ENCODE measurements at regions not wholly inside any gene's neighbourhood (a gene's known extent, or its start where the extent isn't known, plus 50 kb on each side); places are given as distances from the start of the nearest gene placed in this dataset.

GRCh38 chr2:180307096-180307495 is 300.0 kb upstream of the CWC22 start:
- H3K79me1 ChIP-seq (ENCODE audit: low read length): no peaks in the 10 kb centered on the region
- H2BK120ac ChIP-seq (ENCODE audit: low read depth, low read length): no peak overlapping the region
- no peak for DNase-seq
- no peak overlapping the region for H3K4ac ChIP-seq (ENCODE audit: low read depth, low read length)
- no peaks in the 10 kb centered on the region for H3K27me3 ChIP-seq (ENCODE audit: insufficient read depth, low read length, poor library complexity)
- H4K5ac ChIP-seq (ENCODE audit: low read length): no peak overlapping the region
- H3K9ac ChIP-seq (ENCODE audit: low read length): no peak overlapping the region
- no peaks in the 10 kb centered on the region for H3K4me1 ChIP-seq (ENCODE audit: control insufficient read depth, low read depth, low read length)
- H3K79me2 ChIP-seq (ENCODE audit: control insufficient read depth, insufficient read depth, low read length): no peaks in the 10 kb centered on the region
- no peak overlapping the region for H3K18ac ChIP-seq (ENCODE audit: low read length)
- no CpG with 5 or more reads among the region's 1 CpG for WGBS (ENCODE audit: extremely low coverage, insufficient coverage, low lambda C conversion rate)
- no peak overlapping the region for H3K23ac ChIP-seq (ENCODE audit: low read length)
- no peak overlapping the region for H2BK15ac ChIP-seq (replicated peaks; ENCODE audit: low read depth)
- H3K4me3 ChIP-seq (ENCODE audit: low read length): no peak overlapping the region
- H3K27ac ChIP-seq (ENCODE audit: low read depth, low read length): no peak overlapping the region
- no peak overlapping the region for H4K8ac ChIP-seq (ENCODE audit: low read depth, low read length)
- H3K4me2 ChIP-seq (ENCODE audit: low read length): no peak overlapping the region
- H3K56ac ChIP-seq (ENCODE audit: low read length): no peak overlapping the region
- no peak overlapping the region for H2AK5ac ChIP-seq (ENCODE audit: low read length)
- H2BK5ac ChIP-seq (ENCODE audit: low read length): no peak overlapping the region
- no peaks in the 10 kb centered on the region for H3K36me3 ChIP-seq (ENCODE audit: control insufficient read depth, insufficient read depth, low read length)

GRCh38 chr2:180306346-180306745 is 299.2 kb upstream of the CWC22 start:
- Histone ChIP-seq H3K4me1 (ENCODE audit: control insufficient read depth, low read depth, low read length) (no peaks in the 10 kb centered on the region), H3K36me3 (ENCODE audit: control insufficient read depth, insufficient read depth, low read length) (no peaks in the 10 kb centered on the region), H3K4me2 (ENCODE audit: low read length) (no peak overlapping the region), H3K79me1 (ENCODE audit: low read length) (no peaks in the 10 kb centered on the region), H3K9ac (ENCODE audit: low read length) (no peak overlapping the region), H3K23ac (ENCODE audit: low read length) (no peak overlapping the region), H3K79me2 (ENCODE audit: control insufficient read depth, insufficient read depth, low read length) (no peaks in the 10 kb centered on the region), H2AK5ac (ENCODE audit: low read length) (no peak overlapping the region), H4K8ac (ENCODE audit: low read depth, low read length) (no peak overlapping the region), H3K27ac (ENCODE audit: low read depth, low read length) (no peak overlapping the region), H2BK15ac (replicated peaks; ENCODE audit: low read depth) (no peak overlapping the region), H3K18ac (ENCODE audit: low read length) (no peak overlapping the region), H3K56ac (ENCODE audit: low read length) (no peak overlapping the region), H3K27me3 (ENCODE audit: insufficient read depth, low read length, poor library complexity) (no peaks in the 10 kb centered on the region), H2BK120ac (ENCODE audit: low read depth, low read length) (no peak overlapping the region), H3K4ac (ENCODE audit: low read depth, low read length) (no peak overlapping the region), H2BK5ac (ENCODE audit: low read length) (no peak overlapping the region), H4K5ac (ENCODE audit: low read length) (no peak overlapping the region), H3K4me3 (ENCODE audit: low read length) (no peak overlapping the region)
- no CpG with 5 or more reads among the region's 2 CpGs for WGBS (ENCODE audit: extremely low coverage, insufficient coverage, low lambda C conversion rate)
- DNase-seq: no peak

- H3K18ac ChIP-seq (ENCODE audit: low read length): no peak overlapping the region
- DNase-seq: no peak
- H3K79me2 ChIP-seq (ENCODE audit: control insufficient read depth, insufficient read depth, low read length): no peaks in the 10 kb centered on the region
- H3K4me1 ChIP-seq (ENCODE audit: control insufficient read depth, low read depth, low read length): no peaks in the 10 kb centered on the region
- H2BK15ac ChIP-seq (replicated peaks; ENCODE audit: low read depth): no peak overlapping the region
- H3K79me1 ChIP-seq (ENCODE audit: low read length): no peaks in the 10 kb centered on the region
- H3K36me3 ChIP-seq (ENCODE audit: control insufficient read depth, insufficient read depth, low read length): no peaks in the 10 kb centered on the region
- no CpG with 5 or more reads among the region's 6 CpGs for WGBS (ENCODE audit: extremely low coverage, insufficient coverage, low lambda C conversion rate)
- no peak overlapping the region for H4K8ac ChIP-seq (ENCODE audit: low read depth, low read length)
- H4K5ac ChIP-seq (ENCODE audit: low read length): no peak overlapping the region
- H2BK120ac ChIP-seq (ENCODE audit: low read depth, low read length): no peak overlapping the region
- no peak overlapping the region for H3K9ac ChIP-seq (ENCODE audit: low read length)
- H3K27ac ChIP-seq (ENCODE audit: low read depth, low read length): no peak overlapping the region
- H3K27me3 ChIP-seq (ENCODE audit: insufficient read depth, low read length, poor library complexity): no peaks in the 10 kb centered on the region
- H3K23ac ChIP-seq (ENCODE audit: low read length): no peak overlapping the region
- H3K4me3 ChIP-seq (ENCODE audit: low read length): no peak overlapping the region
- H2BK5ac ChIP-seq (ENCODE audit: low read length): no peak overlapping the region
- H2AK5ac ChIP-seq (ENCODE audit: low read length): no peak overlapping the region
- no peak overlapping the region for H3K4me2 ChIP-seq (ENCODE audit: low read length)
- no peak overlapping the region for H3K4ac ChIP-seq (ENCODE audit: low read depth, low read length)
- H3K56ac ChIP-seq (ENCODE audit: low read length): no peak overlapping the region
Observed at GRCh38 chr2:180291552-180292421, 284.7 kb upstream of the CWC22 start.

GRCh38 chr2:180291060-180291459 is 284.0 kb upstream of the CWC22 start:
- no peaks in the 10 kb centered on the region for H3K79me2 ChIP-seq (ENCODE audit: control insufficient read depth, insufficient read depth, low read length)
- no peak overlapping the region for H2BK5ac ChIP-seq (ENCODE audit: low read length)
- no peak overlapping the region for H3K18ac ChIP-seq (ENCODE audit: low read length)
- no peak overlapping the region for H3K56ac ChIP-seq (ENCODE audit: low read length)
- no peaks in the 10 kb centered on the region for H3K27me3 ChIP-seq (ENCODE audit: insufficient read depth, low read length, poor library complexity)
- H3K9ac ChIP-seq (ENCODE audit: low read length): no peak overlapping the region
- no peak overlapping the region for H2BK120ac ChIP-seq (ENCODE audit: low read depth, low read length)
- no peaks in the 10 kb centered on the region for H3K4me1 ChIP-seq (ENCODE audit: control insufficient read depth, low read depth, low read length)
- DNase-seq: no peak
- H3K79me1 ChIP-seq (ENCODE audit: low read length): no peaks in the 10 kb centered on the region
- no peak overlapping the region for H2AK5ac ChIP-seq (ENCODE audit: low read length)
- no peak overlapping the region for H4K8ac ChIP-seq (ENCODE audit: low read depth, low read length)
- no peak overlapping the region for H3K4me2 ChIP-seq (ENCODE audit: low read length)
- H3K4me3 ChIP-seq (ENCODE audit: low read length): no peak overlapping the region
- no peak overlapping the region for H3K27ac ChIP-seq (ENCODE audit: low read depth, low read length)
- H3K4ac ChIP-seq (ENCODE audit: low read depth, low read length): no peak overlapping the region
- no peak overlapping the region for H3K23ac ChIP-seq (ENCODE audit: low read length)
- H3K36me3 ChIP-seq (ENCODE audit: control insufficient read depth, insufficient read depth, low read length): no peaks in the 10 kb centered on the region
- no peak overlapping the region for H2BK15ac ChIP-seq (replicated peaks; ENCODE audit: low read depth)
- no peak overlapping the region for H4K5ac ChIP-seq (ENCODE audit: low read length)
- no CpG with 5 or more reads among the region's 2 CpGs for WGBS (ENCODE audit: extremely low coverage, insufficient coverage, low lambda C conversion rate)

- H3K36me3 ChIP-seq (ENCODE audit: control insufficient read depth, insufficient read depth, low read length): no peaks in the 10 kb centered on the region
- no peak overlapping the region for H3K4me3 ChIP-seq (ENCODE audit: low read length)
- no peak overlapping the region for H3K4me2 ChIP-seq (ENCODE audit: low read length)
- WGBS (ENCODE audit: extremely low coverage, insufficient coverage, low lambda C conversion rate): no CpG with 5 or more reads among the region's 4 CpGs
- H3K4me1 ChIP-seq (ENCODE audit: control insufficient read depth, low read depth, low read length): no peaks in the 10 kb centered on the region
- H2BK120ac ChIP-seq (ENCODE audit: low read depth, low read length): no peak overlapping the region
- H3K23ac ChIP-seq (ENCODE audit: low read length): no peak overlapping the region
- H3K27me3 ChIP-seq (ENCODE audit: insufficient read depth, low read length, poor library complexity): no peaks in the 10 kb centered on the region
- DNase-seq: no peak
- no peak overlapping the region for H3K56ac ChIP-seq (ENCODE audit: low read length)
- H4K8ac ChIP-seq (ENCODE audit: low read depth, low read length): no peak overlapping the region
- H2BK15ac ChIP-seq (replicated peaks; ENCODE audit: low read depth): no peak overlapping the region
- H2BK5ac ChIP-seq (ENCODE audit: low read length): no peak overlapping the region
- no peak overlapping the region for H4K5ac ChIP-seq (ENCODE audit: low read length)
- no peak overlapping the region for H3K9ac ChIP-seq (ENCODE audit: low read length)
- no peaks in the 10 kb centered on the region for H3K79me1 ChIP-seq (ENCODE audit: low read length)
- H3K4ac ChIP-seq (ENCODE audit: low read depth, low read length): no peak overlapping the region
- no peak overlapping the region for H3K18ac ChIP-seq (ENCODE audit: low read length)
- no peaks in the 10 kb centered on the region for H3K79me2 ChIP-seq (ENCODE audit: control insufficient read depth, insufficient read depth, low read length)
- H3K27ac ChIP-seq (ENCODE audit: low read depth, low read length): no peak overlapping the region
- H2AK5ac ChIP-seq (ENCODE audit: low read length): no peak overlapping the region
Observed at GRCh38 chr2:180289627-180290026, 282.5 kb upstream of the CWC22 start.

GRCh38 chr2:180279581-180279980 is 272.5 kb upstream of the CWC22 start:
- Histone ChIP-seq H4K8ac (ENCODE audit: low read depth, low read length) (no peak overlapping the region), H3K18ac (ENCODE audit: low read length) (no peak overlapping the region), H3K27ac (ENCODE audit: low read depth, low read length) (no peak overlapping the region), H2BK5ac (ENCODE audit: low read length) (no peak overlapping the region), H2AK5ac (ENCODE audit: low read length) (no peak overlapping the region), H2BK15ac (replicated peaks; ENCODE audit: low read depth) (no peak overlapping the region), H3K4ac (ENCODE audit: low read depth, low read length) (no peak overlapping the region), H3K23ac (ENCODE audit: low read length) (no peak overlapping the region), H3K79me1 (ENCODE audit: low read length) (no peaks in the 10 kb centered on the region), H3K36me3 (ENCODE audit: control insufficient read depth, insufficient read depth, low read length) (no peaks in the 10 kb centered on the region), H2BK120ac (ENCODE audit: low read depth, low read length) (no peak overlapping the region), H3K79me2 (ENCODE audit: control insufficient read depth, insufficient read depth, low read length) (no peaks in the 10 kb centered on the region), H3K4me1 (ENCODE audit: control insufficient read depth, low read depth, low read length) (no peaks in the 10 kb centered on the region), H4K5ac (ENCODE audit: low read length) (no peak overlapping the region), H3K27me3 (ENCODE audit: insufficient read depth, low read length, poor library complexity) (no peaks in the 10 kb centered on the region), H3K56ac (ENCODE audit: low read length) (no peak overlapping the region), H3K9ac (ENCODE audit: low read length) (no peak overlapping the region), H3K4me2 (ENCODE audit: low read length) (no peak overlapping the region), H3K4me3 (ENCODE audit: low read length) (no peak overlapping the region)
- WGBS (ENCODE audit: extremely low coverage, insufficient coverage, low lambda C conversion rate): no CpG with 5 or more reads among the region's 1 CpG
- DNase-seq: no peak

Measured in mesendoderm (in vitro differentiated cells).